HG02678 (cell line): ENCODE measurements at regions not wholly inside any gene's neighbourhood (a gene's known extent, or its start where the extent isn't known, plus 50 kb on each side); places are given as distances from the start of the nearest gene placed in this dataset.
"Not testable (repeated sequence)": the region's sequence is repeated elsewhere in the genome, so short reads cannot be mapped to it uniquely, and the experiment has no call there.

Experiments
- ATAC-seq: cut with Tn5 transposase; IDR thresholded peaks from one replicate; pipeline ENCODE4 v1.9.1; 2021; ENCODE audit warnings: mild to moderate bottlenecking, moderate library complexity; ENCODE audit not compliant: unreplicated experiment

DNA sequence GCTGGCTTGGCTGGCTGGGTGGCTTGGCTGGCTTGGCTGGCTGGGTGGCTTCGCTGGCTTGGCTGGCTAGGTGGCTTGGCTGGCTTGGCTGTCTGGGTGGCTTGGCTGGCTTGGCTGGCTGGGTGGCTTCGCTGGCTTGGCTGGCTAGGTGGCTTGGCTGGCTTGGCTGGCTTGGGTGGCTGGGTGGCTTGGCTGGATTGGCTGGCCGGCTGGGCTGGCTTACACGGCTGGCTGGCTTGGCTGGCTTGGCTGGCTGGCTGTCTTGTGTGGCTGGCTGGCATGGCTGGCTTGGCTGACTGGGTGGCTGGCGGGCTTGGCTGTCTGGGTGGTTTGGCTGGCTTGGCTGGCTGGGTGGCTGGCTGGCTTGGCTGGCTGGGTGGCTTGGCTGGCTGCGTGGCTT is 437.0 kb downstream of the GOLGA6L6 start:
- not testable (repeated sequence) for ATAC-seq

- not testable (repeated sequence) for ATAC-seq
Observed at GRCh38 chr15:20102862-20103261, 438.7 kb downstream of the GOLGA6L6 start.

DNA sequence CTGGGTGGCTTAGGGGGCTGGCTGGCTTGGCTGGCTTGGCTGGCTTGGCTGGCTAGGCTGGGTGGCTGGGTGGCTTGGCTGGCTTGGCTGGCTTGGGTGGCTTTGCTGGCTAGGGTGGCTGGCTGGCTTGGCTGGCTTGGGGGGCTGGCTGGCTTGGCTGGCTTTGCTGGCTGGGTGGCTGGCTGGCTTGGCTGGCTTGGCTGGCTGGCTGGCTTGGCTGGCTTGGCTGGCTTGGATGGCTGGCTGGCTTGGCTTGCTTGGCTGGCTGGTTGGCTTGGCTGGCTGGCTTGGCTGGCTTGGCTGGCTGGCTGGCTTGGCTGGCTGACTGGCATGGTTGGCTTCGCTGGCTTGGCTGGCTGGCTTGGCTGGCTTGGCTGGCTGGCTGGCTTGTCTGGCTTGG is 439.4 kb downstream of the GOLGA6L6 start:
- not testable (repeated sequence) for ATAC-seq

DNA sequence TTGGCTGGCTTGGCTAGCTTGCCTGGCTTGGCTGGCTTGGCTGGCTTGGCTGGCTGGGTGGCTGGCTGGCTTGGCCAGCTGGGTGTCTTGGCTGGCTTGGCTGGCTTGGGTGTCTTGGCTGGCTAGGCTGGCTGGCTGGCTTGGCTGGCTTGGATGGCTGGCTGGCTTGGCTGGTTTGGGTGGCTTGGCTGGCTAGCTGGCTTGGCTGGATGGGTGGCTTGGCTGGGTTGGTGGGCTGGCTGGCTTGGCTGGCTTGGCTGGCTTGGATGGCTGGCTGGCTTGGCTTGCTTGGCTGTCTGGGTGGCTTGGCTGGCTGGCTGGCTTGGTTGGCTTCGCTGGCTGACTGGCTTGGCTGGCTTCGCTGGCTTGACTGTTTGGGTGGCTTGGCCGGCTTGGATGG is 440.3 kb downstream of the GOLGA6L6 start:
- ATAC-seq, result not testable (repeated sequence)

DNA sequence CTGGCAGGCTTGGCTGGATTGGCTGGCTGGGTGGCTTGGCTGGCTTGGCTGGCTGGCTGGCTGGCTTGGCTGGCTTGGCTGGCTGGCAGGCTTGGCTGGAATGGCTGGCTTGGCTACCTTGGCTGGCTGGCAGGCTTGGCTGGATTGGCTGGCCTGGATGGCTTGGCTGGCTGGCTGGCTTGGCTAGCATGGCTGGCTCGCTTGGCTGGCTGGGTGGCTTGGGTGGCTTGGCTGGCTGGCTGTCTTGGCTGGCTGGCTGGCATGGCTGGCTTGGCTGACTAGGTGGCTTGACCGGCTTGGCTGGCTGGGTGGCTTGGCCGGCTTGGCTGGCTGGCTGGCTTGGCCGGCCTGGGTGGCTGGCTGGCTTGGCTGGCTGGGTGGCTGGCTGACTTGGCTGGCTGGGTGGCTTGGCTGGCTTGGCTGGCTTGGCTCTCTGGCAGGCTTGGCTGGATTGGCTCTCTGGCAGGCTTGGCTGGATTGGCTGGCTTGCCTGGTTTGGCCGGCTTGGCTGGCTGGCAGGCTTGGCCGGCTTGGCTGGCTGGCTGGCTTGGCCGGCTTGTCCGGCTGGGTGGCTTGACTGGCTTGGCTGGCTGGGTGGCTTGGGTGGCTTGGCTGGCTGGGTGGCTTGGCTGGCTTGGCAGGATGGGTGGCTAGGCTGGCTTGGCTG is 440.9 kb downstream of the GOLGA6L6 start:
- ATAC-seq, result not testable (repeated sequence)

- ATAC-seq, result not testable (repeated sequence)
Observed at GRCh38 chr15:20095699-20096303, 445.8 kb downstream of the GOLGA6L6 start.

- not testable (repeated sequence) for ATAC-seq
Observed at GRCh38 chr15:20089541-20089940, 452.1 kb downstream of the GOLGA6L6 start.

GRCh38 chr15:20084026-20084425 is 457.6 kb downstream of the GOLGA6L6 start:
- not testable (repeated sequence) for ATAC-seq

GRCh38 chr15:20074082-20074481 is 467.5 kb downstream of the GOLGA6L6 start:
- ATAC-seq, result not testable (repeated sequence)

GRCh38 chr15:20069043-20069442 is 472.6 kb downstream of the GOLGA6L6 start:
- not testable (repeated sequence) for ATAC-seq

- ATAC-seq, result not testable (repeated sequence)
Observed at GRCh38 chr15:20066173-20066572, 475.4 kb downstream of the GOLGA6L6 start.

- not testable (repeated sequence) for ATAC-seq
Observed at GRCh38 chr15:20065508-20065907, 476.1 kb downstream of the GOLGA6L6 start.

- ATAC-seq, result not testable (repeated sequence)
Observed at GRCh38 chr15:20063167-20063566, 478.4 kb downstream of the GOLGA6L6 start.

GRCh38 chr15:20060838-20061237 is 480.8 kb downstream of the GOLGA6L6 start:
- not testable (repeated sequence) for ATAC-seq

- not testable (repeated sequence) for ATAC-seq
Observed at GRCh38 chr15:20056871-20057270, 484.7 kb downstream of the GOLGA6L6 start.

DNA sequence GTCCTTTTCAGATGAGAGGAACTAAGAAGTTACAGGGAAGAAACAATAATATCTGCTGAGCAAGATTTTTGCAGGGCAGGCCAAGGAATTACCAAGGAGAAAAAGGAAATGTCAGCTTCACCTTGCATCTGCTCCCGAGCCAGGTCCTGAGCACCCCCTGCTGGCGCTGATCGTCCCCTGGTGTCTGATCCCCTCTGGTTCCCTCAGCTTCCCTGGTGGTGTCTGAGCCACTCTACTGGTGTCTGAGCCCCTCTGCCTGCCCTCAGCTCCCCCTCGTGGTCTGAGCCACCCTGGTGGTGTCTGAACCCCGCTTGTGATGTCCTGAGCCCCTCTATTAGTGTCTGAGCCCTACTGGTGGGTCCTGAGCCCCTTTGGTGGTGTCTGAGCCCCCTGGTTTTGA is 485.7 kb downstream of the GOLGA6L6 start:
- not testable (repeated sequence) for ATAC-seq

- not testable (repeated sequence) for ATAC-seq
Observed at GRCh38 chr15:20048189-20048588, 493.4 kb downstream of the GOLGA6L6 start.

- ATAC-seq, result not testable (repeated sequence)
Observed at GRCh38 chr15:20045165-20045564, 496.4 kb downstream of the GOLGA6L6 start.

DNA sequence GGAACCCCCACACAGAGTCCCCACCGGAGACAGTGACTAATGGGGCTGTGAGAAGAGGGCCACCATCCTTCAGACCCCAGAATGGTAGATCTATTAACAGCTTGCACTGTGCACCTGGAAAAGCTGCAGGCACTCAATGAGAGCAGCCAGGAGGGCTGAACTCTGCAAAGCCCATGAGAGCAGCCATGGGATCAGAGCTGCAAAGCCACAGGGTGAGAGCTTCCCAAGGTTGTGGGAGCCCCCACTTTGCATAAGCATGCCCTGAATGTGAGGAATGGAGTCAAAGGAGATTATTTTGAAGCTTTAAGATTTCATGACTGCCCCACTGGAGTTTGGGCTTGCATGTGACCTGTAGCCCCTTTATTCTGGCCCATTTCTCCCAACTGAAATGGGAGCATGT is 500.9 kb downstream of the GOLGA6L6 start:
- not testable (repeated sequence) for ATAC-seq

- ATAC-seq, result not testable (repeated sequence)
Observed at GRCh38 chr15:20025040-20025439, 516.6 kb downstream of the GOLGA6L6 start.

- ATAC-seq, result not testable (repeated sequence)
Observed at GRCh38 chr15:20022349-20022748, 519.3 kb downstream of the GOLGA6L6 start.

- not testable (repeated sequence) for ATAC-seq
Observed at GRCh38 chr15:20021351-20021750, 520.2 kb downstream of the GOLGA6L6 start.
